OCI-LY1 (cell line): ENCODE measurements at regions not wholly inside any gene's neighbourhood (a gene's known extent, or its start where the extent isn't known, plus 50 kb on each side); places are given as distances from the start of the nearest gene placed in this dataset.

Experiments
- H2AFZ ChIP-seq: fragments of 200-600 bp; sonication (generic), shearing (Covaris generic); 2 replicates; pipeline ENCODE4 v1.6.0; 2014; ENCODE audit warnings: antibody characterized with exemption, mild to moderate bottlenecking, low read length
- H3F3A ChIP-seq: fragments of 200-600 bp; sonication (generic), shearing (Covaris generic); 2 replicates; pipeline ENCODE4 v1.6.0; 2014; ENCODE audit warnings: mild to moderate bottlenecking, antibody characterized with exemption, low read length, moderate library complexity; ENCODE audit not compliant: insufficient read depth
- H3K27ac ChIP-seq: fragments of 200-600 bp; sonication (generic); 2 replicates; pipeline ENCODE4 v1.5.1; 2014; ENCODE audit warnings: low read length, mixed run types, mild to moderate bottlenecking, low read depth; ENCODE audit not compliant: poor library complexity, severe bottlenecking
- H3K27me3 ChIP-seq: fragments of 200-600 bp; sonication (generic); 2 replicates; pipeline ENCODE4 v1.6.0; 2014; ENCODE audit warnings: antibody characterized with exemption, mild to moderate bottlenecking, low read length, moderate library complexity; ENCODE audit not compliant: insufficient read depth
- H3K36me3 ChIP-seq: fragments of 200-600 bp; sonication (generic); 2 replicates; pipeline ENCODE4 v1.6.1; 2014; ENCODE audit warnings: mild to moderate bottlenecking, antibody characterized with exemption, low read length, moderate library complexity, mixed read lengths; ENCODE audit not compliant: insufficient read depth
- H3K4me1 ChIP-seq: fragments of 200-600 bp; sonication (generic); 2 replicates; pipeline ENCODE4 v1.5.1; 2014; ENCODE audit warnings: mild to moderate bottlenecking, low read length, moderate library complexity; ENCODE audit not compliant: insufficient read depth, severe bottlenecking
- H3K4me2 ChIP-seq: fragments of 200-600 bp; sonication (generic), shearing (Covaris generic); 2 replicates; pipeline ENCODE4 v1.6.1; 2014; ENCODE audit warnings: low read length
- H3K4me3 ChIP-seq: fragments of 200-600 bp; sonication (generic); 2 replicates; pipeline ENCODE4 v1.5.1; 2014; ENCODE audit warnings: low read length, low read depth, mild to moderate bottlenecking, mixed read lengths; ENCODE audit not compliant: poor library complexity, severe bottlenecking
- H3K79me2 ChIP-seq: fragments of 200-600 bp; shearing (Covaris generic); 2 replicates; pipeline ENCODE4 v1.6.1; 2016; ENCODE audit warnings: mixed run types, low read length, mixed read lengths; ENCODE audit not compliant: insufficient read depth
- H3K9ac ChIP-seq: fragments of 200-600 bp; sonication (generic), shearing (Covaris generic); 2 replicates; pipeline ENCODE4 v1.6.1; 2014; ENCODE audit warnings: mild to moderate bottlenecking, low read length, mixed read lengths
- H3K9me2 ChIP-seq: fragments of 200-600 bp; sonication (generic), shearing (Covaris generic); 2 replicates; pipeline ENCODE4 v1.6.1; 2014; ENCODE audit warnings: low read depth, mild to moderate bottlenecking, low read length, mixed read lengths
- H3K9me3 ChIP-seq: fragments of 200-600 bp; shearing (Covaris generic); 2 replicates; pipeline ENCODE4 v1.6.1; 2014; ENCODE audit warnings: low read length, mixed read lengths
- H4K20me1 ChIP-seq: fragments of 200-600 bp; sonication (generic), shearing (Covaris generic); 2 replicates; pipeline ENCODE4 v1.6.0; 2016; ENCODE audit warnings: mild to moderate bottlenecking, low read length; ENCODE audit not compliant: insufficient read depth
- CTCF ChIP-seq: fragments of 200-600 bp; sonication (generic), shearing (Covaris generic); IDR thresholded peaks from 2 replicates; pipeline ENCODE4 v1.5.1; 2017; ENCODE audit warnings: mild to moderate bottlenecking, antibody characterized with exemption, low read length, moderate library complexity, mixed read lengths
- EZH2 ChIP-seq: fragments of 200-600 bp; sonication (generic), shearing (Covaris generic); IDR thresholded peaks from 2 replicates; pipeline ENCODE4 v1.8.0; 2017; ENCODE audit warnings: borderline replicate concordance, mixed run types, mild to moderate bottlenecking, antibody characterized with exemption, low read length, moderate library complexity, mixed read lengths

- Histone ChIP-seq H3K4me2 (no peak overlapping the region), H2AFZ (no peak overlapping the region)
Measured at GRCh38 chr6:1526398-1527072, 83.2 kb upstream of the FOXC1 start.

GRCh38 chr6:1527073-1527457 is 82.7 kb upstream of the FOXC1 start:
- Histone ChIP-seq H3F3A (no peaks in the 10 kb centered on the region), H3K4me1 (no peaks in the 10 kb centered on the region), H3K36me3 (no peaks in the 10 kb centered on the region), H3K4me3 (no peak overlapping the region), H2AFZ (no peak overlapping the region), H3K4me2 (no peak overlapping the region), H3K27me3 (no peaks in the 10 kb centered on the region; the same call in 1 of the 2 replicates), H3K79me2 (no peaks in the 10 kb centered on the region), H3K9me2 (no peaks in the 10 kb centered on the region), H3K27ac (no peak overlapping the region), H4K20me1 (no peaks in the 10 kb centered on the region), H3K9me3 (no peaks in the 10 kb centered on the region), H3K9ac (no peak overlapping the region)
- no peak for TF ChIP-seq CTCF
- no peak for TF ChIP-seq EZH2

More at GRCh38 chr6:1526398-1527072, 83.2 kb upstream of the FOXC1 start:
- no peak for TF ChIP-seq EZH2
- no peak for TF ChIP-seq CTCF
- H3K4me1 ChIP-seq: no peaks in the 10 kb centered on the region
- H3K79me2 ChIP-seq: no peaks in the 10 kb centered on the region
- H4K20me1 ChIP-seq: no peaks in the 10 kb centered on the region
- H3K9me2 ChIP-seq: no peaks in the 10 kb centered on the region
- no peaks in the 10 kb centered on the region; the same call in 1 of the 2 replicates for H3K27me3 ChIP-seq
- H3F3A ChIP-seq: no peaks in the 10 kb centered on the region
- H3K27ac ChIP-seq: no peak overlapping the region
- no peak overlapping the region for H3K4me3 ChIP-seq
- no peaks in the 10 kb centered on the region for H3K9me3 ChIP-seq
- no peak overlapping the region for H3K9ac ChIP-seq
- no peaks in the 10 kb centered on the region for H3K36me3 ChIP-seq

GRCh38 chr6:1535295-1535694 is 74.4 kb upstream of the FOXC1 start:
- Histone ChIP-seq H3K4me2 (no peak overlapping the region), H3K79me2 (no peaks in the 10 kb centered on the region), H3K27me3 (no peaks in the 10 kb centered on the region; the same call in 1 of the 2 replicates), H3K9me3 (no peaks in the 10 kb centered on the region), H3K4me1 (no peaks in the 10 kb centered on the region), H3K9ac (no peak overlapping the region), H3F3A (no peaks in the 10 kb centered on the region), H3K27ac (no peak overlapping the region), H4K20me1 (no peaks in the 10 kb centered on the region), H3K4me3 (no peak overlapping the region), H3K36me3 (no peaks in the 10 kb centered on the region), H2AFZ (no peak overlapping the region), H3K9me2 (no peaks in the 10 kb centered on the region)
- no peak for TF ChIP-seq EZH2
- TF ChIP-seq CTCF: no peak
